K562 (cell line): ENCODE measurements at regions not wholly inside any gene's neighbourhood (a gene's known extent, or its start where the extent isn't known, plus 50 kb on each side); places are given as distances from the start of the nearest gene placed in this dataset.

Source experiments
- ATAC-seq: fragments of 200-7000 bp; cut with Tn5 transposase; 3 replicates; pipeline ENCODE4 v1.9.1; 2020; ENCODE audit warnings: moderate library complexity
- BruUV-seq: library from RNA; stranded (reverse); fragments of 400-500 nt; replicated peaks from 2 replicates; lab custom pipeline; 2021; lab: Mats Ljungman, UMichigan
- CTCF ChIA-PET: fragments of 300-600 bp; formaldehyde crosslinking; extraction: SDS; loops from one replicate; lab custom pipeline; 2021; ENCODE audit warnings: low intra/inter-chr PET ratio; lab: Yijun Ruan, JAX
- POLR2A ChIA-PET: fragments of 300-600, 350-650 bp; sonication (Branson Sonifier 250); formaldehyde crosslinking; extraction: SDS; loops from one replicate; lab custom pipeline; 2021; ENCODE audit warnings: antibody characterized with exemption, inconsistent platforms; lab: Yijun Ruan, JAX
- DNase-seq, 4 experiments: peaks; one replicate each; pipeline versions ENCODE4 v3.0.0 to v3.0.0-alpha.2; 2011 to 2018; ENCODE audit warnings: low spot score in 3 of 4, mixed read lengths in 3 of 4; ENCODE audit errors: extremely low read depth in 1 of 4
- FAIRE-seq: peaks from 2 replicates; lab custom pipeline; 2011; peaks lifted over from hg19 to GRCh38; lab: Jason Lieb, UNC
- H2AFZ ChIP-seq: 2 replicates; pipeline ENCODE4 v1.6.0; 2011; ENCODE audit warnings: low read depth, low read length, control low read depth, inconsistent platforms
- H3K27ac ChIP-seq: fragments of 200-600 bp; 3 replicates; pipeline ENCODE4 v1.8.0; 2011; ENCODE audit warnings: low read depth, mild to moderate bottlenecking, control low read depth, inconsistent platforms, low read length, moderate library complexity, mixed read lengths; ENCODE audit errors: extremely low read depth
- H3K27me3 ChIP-seq, 2 experiments: fragments of 300-600 bp in 1 of 2; 2 replicates in 1 of 2; 3 replicates in 1 of 2; pipeline versions ENCODE4 v1.6.0 to v1.8.0; 2011; ENCODE audit warnings: inconsistent platforms in 2 of 2, low read length in 2 of 2, mild to moderate bottlenecking in 1 of 2, mixed read lengths in 1 of 2, moderate library complexity in 1 of 2; ENCODE audit not compliant: control insufficient read depth in 2 of 2, insufficient read depth in 2 of 2
- H3K36me3 ChIP-seq: fragments of 300-600 bp; 3 replicates; pipeline ENCODE4 v1.8.0; 2011; ENCODE audit warnings: mild to moderate bottlenecking, low read length, inconsistent platforms; ENCODE audit not compliant: control insufficient read depth, insufficient read depth
- H3K4me1 ChIP-seq, 2 experiments: fragments of 200-600 bp in 1 of 2; replicated peaks in 1 of 2; 2 replicates in 1 of 2; 3 replicates in 1 of 2; pipeline versions ENCODE4 v1.5.1 to v1.8.0; 2011; ENCODE audit warnings: inconsistent platforms in 2 of 2, low read length in 2 of 2, mild to moderate bottlenecking in 1 of 2, mixed read lengths in 1 of 2, moderate library complexity in 1 of 2; ENCODE audit not compliant: control insufficient read depth in 2 of 2, insufficient read depth in 2 of 2
- H3K4me2 ChIP-seq: 2 replicates; pipeline ENCODE4 v1.6.1; 2011; ENCODE audit warnings: low read length, control low read depth, inconsistent platforms, mixed read lengths; ENCODE audit not compliant: insufficient read depth
- H3K4me3 ChIP-seq: fragments of 200-600 bp; sonication (generic), shearing (Covaris generic); 2 replicates; pipeline ENCODE4 v1.5.1; 2016; ENCODE audit warnings: control low read depth, inconsistent platforms
- H3K79me2 ChIP-seq: fragments of 200-600 bp; 3 replicates; pipeline ENCODE4 v1.8.0; 2011; ENCODE audit warnings: low read length, inconsistent platforms; ENCODE audit not compliant: control insufficient read depth, insufficient read depth
- H3K9ac ChIP-seq, 2 experiments: 2 replicates each; pipeline versions ENCODE4 v1.6.0 to v1.6.1; 2011; ENCODE audit warnings: low read depth in 2 of 2, low read length in 2 of 2, control low read depth in 1 of 2, inconsistent platforms in 1 of 2, mild to moderate bottlenecking in 1 of 2, mixed read lengths in 1 of 2; ENCODE audit not compliant: insufficient read depth in 1 of 2
- H3K9me1 ChIP-seq: one replicate; pipeline ENCODE4 v1.6.0; 2011; ENCODE audit warnings: inconsistent platforms, mild to moderate bottlenecking, low read length, moderate library complexity; ENCODE audit not compliant: control insufficient read depth, insufficient read depth
- H3K9me3 ChIP-seq: replicated peaks from 2 replicates; pipeline ENCODE4 v1.5.1; 2011; ENCODE audit warnings: low read depth, low read length, inconsistent platforms; ENCODE audit not compliant: control insufficient read depth, insufficient read depth
- H4K20me1 ChIP-seq: replicated peaks from 2 replicates; pipeline ENCODE4 v1.6.1; 2011; ENCODE audit warnings: low read length, inconsistent platforms, mixed read lengths; ENCODE audit not compliant: control insufficient read depth, insufficient read depth
- C11orf30 ChIP-seq: fragments of 450-650 bp; IDR thresholded peaks from 2 replicates; pipeline ENCODE4 v1.6.1; 2016; ENCODE audit warnings: low read depth, mild to moderate bottlenecking
- CCNT2 ChIP-seq: IDR thresholded peaks from 2 replicates; pipeline ENCODE4 v1.6.1; 2011; ENCODE audit warnings: borderline replicate concordance, low read depth, mild to moderate bottlenecking, moderate library complexity, mixed read lengths, low read length; ENCODE audit not compliant: insufficient read length; ENCODE audit errors: extremely low read depth
- EP400 ChIP-seq: fragments of 450-650 bp; IDR thresholded peaks from 2 replicates; pipeline ENCODE4 v1.6.1; 2017; ENCODE audit warnings: antibody characterized with exemption, mild to moderate bottlenecking, moderate library complexity
- ILF3 ChIP-seq: fragments of 450-650 bp; IDR thresholded peaks from 2 replicates; pipeline ENCODE4 v1.6.1; 2018; ENCODE audit warnings: antibody characterized with exemption, mild to moderate bottlenecking, moderate library complexity, borderline replicate concordance
- KHSRP ChIP-seq: fragments of 450-650 bp; IDR thresholded peaks from 2 replicates; pipeline ENCODE4 v1.6.1; 2017
- POLR2A ChIP-seq: fragments of 450-650 bp; conservative IDR thresholded peaks from 2 replicates; pipeline ENCODE4 v1.6.1; 2016
- ZNF12 ChIP-seq: sonication (generic); formaldehyde crosslinking; IDR thresholded peaks from 2 replicates; pipeline ENCODE4 v1.4.0; 2020; ENCODE audit warnings: mild to moderate bottlenecking, missing genetic modification reagents
- WGBS: fragments of 100-300 bp; shearing (Covaris generic); methylation state at CpG from one replicate; pipeline ENCODE4 v1.1.6; 2016; ENCODE audit warnings: low coverage, mixed read lengths; ENCODE audit not compliant: insufficient coverage; ENCODE audit errors: missing lambda C conversion rate; 5-methylcytosine and 5-hydroxymethylcytosine counted together
- in situ Hi-C: fragments of 300-500 bp; cut with MboI; formaldehyde crosslinking; loops from 4 replicates; pipeline ENCODE4 v1.15.0; 2018; ENCODE audit warnings: inconsistent platforms, mixed read lengths
- intact Hi-C: fragments of 100-400 bp; cut with micrococcal nuclease; formaldehyde crosslinking; loops from 2 replicates; pipeline ENCODE4 v1.14.2; 2022
- TF ChIP-seq, protein P1 (sequence below): sonication (generic); formaldehyde crosslinking; IDR thresholded peaks from 2 replicates; pipeline ENCODE4 v1.8.0; 2022; ENCODE audit warnings: mild to moderate bottlenecking, low read depth, missing genetic modification reagents
- TF ChIP-seq, protein P2 (sequence below): sonication (generic); formaldehyde crosslinking; IDR thresholded peaks from 2 replicates; pipeline ENCODE4 v1.8.1; 2022; ENCODE audit warnings: missing genetic modification reagents
- TF ChIP-seq, protein P3 (sequence below), 2 experiments: fragments of 450-650 bp; conservative IDR thresholded peaks; 2 replicates each; pipeline ENCODE4 v1.6.1; 2017; ENCODE audit warnings: mild to moderate bottlenecking in 2 of 2, moderate library complexity in 2 of 2
- TF ChIP-seq, protein P4 (sequence below): fragments of 250-450 bp; sonication (Bioruptor Pico); IDR thresholded peaks from 2 replicates; pipeline ENCODE4 v1.8.0; 2021; ENCODE audit warnings: borderline replicate concordance, mild to moderate bottlenecking, moderate library complexity; ENCODE audit not compliant: poor library complexity, severe bottlenecking

DNA sequence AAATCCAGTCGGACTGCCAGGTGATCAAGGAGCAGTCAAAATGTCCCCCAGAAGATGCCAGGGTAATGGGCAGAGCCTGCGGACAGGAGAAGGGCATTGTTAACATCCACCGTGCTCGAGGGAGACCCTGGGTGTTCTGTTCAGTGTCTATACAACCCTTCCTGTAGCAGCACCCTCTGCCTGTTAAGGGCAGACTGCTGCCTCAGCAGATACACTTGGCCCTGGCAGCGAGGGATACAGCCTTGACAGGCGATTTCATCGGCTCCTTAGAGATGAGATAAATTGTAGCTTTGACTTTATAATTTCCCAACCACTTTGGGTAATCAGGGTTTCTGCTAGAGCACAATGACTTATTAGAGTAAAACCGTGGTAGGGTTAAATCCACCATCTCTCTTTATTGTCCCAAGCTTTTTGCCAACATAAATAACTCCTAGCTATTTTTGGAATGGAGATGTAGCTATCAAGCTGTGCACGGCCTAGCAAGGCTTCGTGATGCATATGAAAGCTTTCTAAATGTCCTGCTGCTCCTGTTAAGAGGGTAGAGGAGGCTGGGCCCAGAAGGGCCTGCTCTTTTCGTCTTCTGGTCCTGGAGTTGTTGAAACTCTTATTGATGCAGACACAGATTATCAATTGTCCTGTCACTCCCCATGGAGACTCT is 195.9 kb downstream of the CPEB2 start:
- FAIRE-seq (no peak), ATAC-seq (peak; percentile 32; the same call in 1 of the 3 replicates), DNase-seq (no peak)
- Histone ChIP-seq H3K27ac (no peak overlapping the region), H4K20me1 (no peaks in the 10 kb centered on the region), H3K9ac (no peak overlapping the region), H3K4me1 (no peaks in the 10 kb centered on the region), H2AFZ (no peak overlapping the region), H3K4me3 (no peak overlapping the region), H3K9me1 (no peaks in the 10 kb centered on the region), H3K79me2 (no peaks in the 10 kb centered on the region), H3K4me2 (no peak overlapping the region), H3K36me3 (no peaks in the 10 kb centered on the region), H3K9me3 (no peaks in the 10 kb centered on the region), H3K27me3 (peaks cover 0 to 9% of the 10 kb centered on the region in 2 experiments; a peak in 2 of 5 replicates)
- in situ Hi-C loops = no loop called here
- TF ChIP-seq C11orf30 (0 out of 2 replicates have a peak, but pooled peaks have one; percentile 5), KHSRP (no peak), ZNF12 (CRISPR knock-in tag) (no peak)
- intact Hi-C loops = no loop called here
- ChIA-PET CTCF (no interaction called here), POLR2A (no interaction called here)
- under 1% methylated on average over 11 of the region's 11 CpGs for WGBS
- no TSS peak for BruUV-seq

DNA sequence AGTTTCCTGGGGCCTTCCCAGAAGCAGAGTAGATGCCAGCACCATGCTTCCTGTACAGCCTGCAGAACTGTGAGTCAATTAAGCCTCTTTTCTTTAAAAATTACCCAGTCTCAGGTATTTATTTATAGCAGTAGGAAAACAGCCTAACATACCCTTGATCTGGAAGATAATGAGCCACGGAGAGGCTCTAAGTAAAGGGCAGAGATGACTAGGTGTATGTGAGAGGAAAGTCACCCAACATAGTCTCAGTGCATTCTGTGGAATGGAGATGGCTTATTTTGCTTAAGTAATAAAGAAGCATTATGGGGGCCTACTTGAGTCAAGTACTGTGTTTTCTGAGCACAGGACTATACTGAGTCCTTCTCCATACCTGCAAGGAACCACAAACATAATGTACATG is 199.5 kb downstream of the CPEB2 start:
- no peaks in the 10 kb centered on the region for H3K79me2 ChIP-seq
- POLR2A ChIA-PET = no interaction called here
- H3K36me3 ChIP-seq = no peaks in the 10 kb centered on the region
- no peak overlapping the region for H3K9ac ChIP-seq
- DNase-seq (no peak), ATAC-seq (no peak), FAIRE-seq (no peak)
- no peaks in the 10 kb centered on the region for H3K27me3 ChIP-seq
- H3K4me3 ChIP-seq = no peak overlapping the region
- no peaks in the 10 kb centered on the region for H3K4me1 ChIP-seq
- CTCF ChIA-PET = no interaction called here
- H2AFZ ChIP-seq = no peak overlapping the region
- no peaks in the 10 kb centered on the region for H4K20me1 ChIP-seq
- WGBS = 0% methylated on average over 1 of the region's 1 CpG
- intact Hi-C loops = no loop called here
- H3K4me2 ChIP-seq = no peak overlapping the region
- no peaks in the 10 kb centered on the region for H3K9me1 ChIP-seq
- no TSS peak for BruUV-seq
- in situ Hi-C loops = no loop called here
- H3K27ac ChIP-seq = no peak overlapping the region
- H3K9me3 ChIP-seq = no peaks in the 10 kb centered on the region
- TF ChIP-seq CCNT2 (no peak), POLR2A (no peak), ILF3 (no peak), EP400 (no peak)
- TF ChIP-seq, protein P1, sequence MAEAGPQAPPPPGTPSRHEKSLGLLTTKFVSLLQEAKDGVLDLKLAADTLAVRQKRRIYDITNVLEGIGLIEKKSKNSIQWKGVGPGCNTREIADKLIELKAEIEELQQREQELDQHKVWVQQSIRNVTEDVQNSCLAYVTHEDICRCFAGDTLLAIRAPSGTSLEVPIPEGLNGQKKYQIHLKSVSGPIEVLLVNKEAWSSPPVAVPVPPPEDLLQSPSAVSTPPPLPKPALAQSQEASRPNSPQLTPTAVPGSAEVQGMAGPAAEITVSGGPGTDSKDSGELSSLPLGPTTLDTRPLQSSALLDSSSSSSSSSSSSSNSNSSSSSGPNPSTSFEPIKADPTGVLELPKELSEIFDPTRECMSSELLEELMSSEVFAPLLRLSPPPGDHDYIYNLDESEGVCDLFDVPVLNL (CRISPR knock-in tag) = no peak
- TF ChIP-seq, protein P2, sequence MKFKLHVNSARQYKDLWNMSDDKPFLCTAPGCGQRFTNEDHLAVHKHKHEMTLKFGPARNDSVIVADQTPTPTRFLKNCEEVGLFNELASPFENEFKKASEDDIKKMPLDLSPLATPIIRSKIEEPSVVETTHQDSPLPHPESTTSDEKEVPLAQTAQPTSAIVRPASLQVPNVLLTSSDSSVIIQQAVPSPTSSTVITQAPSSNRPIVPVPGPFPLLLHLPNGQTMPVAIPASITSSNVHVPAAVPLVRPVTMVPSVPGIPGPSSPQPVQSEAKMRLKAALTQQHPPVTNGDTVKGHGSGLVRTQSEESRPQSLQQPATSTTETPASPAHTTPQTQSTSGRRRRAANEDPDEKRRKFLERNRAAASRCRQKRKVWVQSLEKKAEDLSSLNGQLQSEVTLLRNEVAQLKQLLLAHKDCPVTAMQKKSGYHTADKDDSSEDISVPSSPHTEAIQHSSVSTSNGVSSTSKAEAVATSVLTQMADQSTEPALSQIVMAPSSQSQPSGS = no peak
- TF ChIP-seq, protein P3, sequence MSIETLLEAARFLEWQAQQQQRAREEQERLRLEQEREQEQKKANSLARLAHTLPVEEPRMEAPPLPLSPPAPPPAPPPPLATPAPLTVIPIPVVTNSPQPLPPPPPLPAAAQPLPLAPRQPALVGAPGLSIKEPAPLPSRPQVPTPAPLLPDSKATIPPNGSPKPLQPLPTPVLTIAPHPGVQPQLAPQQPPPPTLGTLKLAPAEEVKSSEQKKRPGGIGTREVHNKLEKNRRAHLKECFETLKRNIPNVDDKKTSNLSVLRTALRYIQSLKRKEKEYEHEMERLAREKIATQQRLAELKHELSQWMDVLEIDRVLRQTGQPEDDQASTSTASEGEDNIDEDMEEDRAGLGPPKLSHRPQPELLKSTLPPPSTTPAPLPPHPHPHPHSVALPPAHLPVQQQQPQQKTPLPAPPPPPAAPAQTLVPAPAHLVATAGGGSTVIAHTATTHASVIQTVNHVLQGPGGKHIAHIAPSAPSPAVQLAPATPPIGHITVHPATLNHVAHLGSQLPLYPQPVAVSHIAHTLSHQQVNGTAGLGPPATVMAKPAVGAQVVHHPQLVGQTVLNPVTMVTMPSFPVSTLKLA (conservative IDR thresholded peaks at IDR 0.05) = no peak
- TF ChIP-seq, protein P4, sequence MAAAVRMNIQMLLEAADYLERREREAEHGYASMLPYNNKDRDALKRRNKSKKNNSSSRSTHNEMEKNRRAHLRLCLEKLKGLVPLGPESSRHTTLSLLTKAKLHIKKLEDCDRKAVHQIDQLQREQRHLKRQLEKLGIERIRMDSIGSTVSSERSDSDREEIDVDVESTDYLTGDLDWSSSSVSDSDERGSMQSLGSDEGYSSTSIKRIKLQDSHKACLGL = no peak
